ENCODE measurements at regions not wholly inside any gene's neighbourhood (a gene's known extent, or its start where the extent isn't known, plus 50 kb on each side); places are given as distances from the start of the nearest gene placed in this dataset.

- H3K36me3 Mint-ChIP-seq (ENCODE audit: unreplicated experiment), result no peaks in the 10 kb centered on the region
- no peaks in the 10 kb centered on the region for H3K4me1 Mint-ChIP-seq (ENCODE audit: unreplicated experiment)
These were observed 2254.6 kb downstream of the TP53TG3F start for GRCh38 chr16:35713762-35714650.

GRCh38 chr16:35714665-35715064 is 2255.3 kb downstream of the TP53TG3F start:
- no peaks in the 10 kb centered on the region for H3K36me3 Mint-ChIP-seq (ENCODE audit: unreplicated experiment)
- H3K27ac Mint-ChIP-seq (ENCODE audit: unreplicated experiment), result no peak overlapping the region
- no peak for DNase-seq (ENCODE audit: extremely low spot score, unreplicated experiment)
- H3K27me3 Mint-ChIP-seq (ENCODE audit: unreplicated experiment), result no peaks in the 10 kb centered on the region
- no peak overlapping the region for H3K4me3 Mint-ChIP-seq (ENCODE audit: unreplicated experiment)
- TF ChIP-seq CTCF (IDR thresholded peaks at IDR 0.05), result no peak
- no peaks in the 10 kb centered on the region for H3K4me1 Mint-ChIP-seq (ENCODE audit: unreplicated experiment)
- H3K9me3 Mint-ChIP-seq (ENCODE audit: unreplicated experiment), result peaks cover 64% of the 10 kb centered on the region

More at GRCh38 chr16:35713762-35714650, 2254.6 kb downstream of the TP53TG3F start:
- Mint-ChIP-seq H3K27me3 (ENCODE audit: unreplicated experiment) (no peaks in the 10 kb centered on the region), H3K4me3 (ENCODE audit: unreplicated experiment) (no peak overlapping the region), H3K27ac (ENCODE audit: unreplicated experiment) (no peak overlapping the region), H3K9me3 (ENCODE audit: unreplicated experiment) (peaks cover 59% of the 10 kb centered on the region)
- no peak for TF ChIP-seq CTCF (IDR thresholded peaks at IDR 0.05)
- peak; percentile 46 for DNase-seq (ENCODE audit: extremely low spot score, unreplicated experiment)

- Mint-ChIP-seq H3K4me3 (ENCODE audit: unreplicated experiment) (no peak overlapping the region), H3K4me1 (ENCODE audit: unreplicated experiment) (no peaks in the 10 kb centered on the region), H3K27me3 (ENCODE audit: unreplicated experiment) (no peaks in the 10 kb centered on the region), H3K27ac (ENCODE audit: unreplicated experiment) (no peak overlapping the region), H3K9me3 (ENCODE audit: unreplicated experiment) (peaks cover 84% of the 10 kb centered on the region), H3K36me3 (ENCODE audit: unreplicated experiment) (no peaks in the 10 kb centered on the region)
- TF ChIP-seq CTCF (IDR thresholded peaks at IDR 0.05), result no peak
- peak; percentile 11 for DNase-seq (ENCODE audit: extremely low spot score, unreplicated experiment)
These were observed 2265.1 kb downstream of the TP53TG3F start for GRCh38 chr16:35724551-35724950.

GRCh38 chr16:35725949-35726348 is 2266.5 kb downstream of the TP53TG3F start:
- Mint-ChIP-seq H3K27ac (ENCODE audit: unreplicated experiment) (no peak overlapping the region), H3K36me3 (ENCODE audit: unreplicated experiment) (no peaks in the 10 kb centered on the region), H3K4me3 (ENCODE audit: unreplicated experiment) (no peak overlapping the region), H3K27me3 (ENCODE audit: unreplicated experiment) (no peaks in the 10 kb centered on the region), H3K4me1 (ENCODE audit: unreplicated experiment) (no peaks in the 10 kb centered on the region), H3K9me3 (ENCODE audit: unreplicated experiment) (peaks cover 87% of the 10 kb centered on the region)
- TF ChIP-seq CTCF (IDR thresholded peaks at IDR 0.05), result no peak
- peak; percentile 36 for DNase-seq (ENCODE audit: extremely low spot score, unreplicated experiment)

GRCh38 chr16:35730251-35730650 is 2270.8 kb downstream of the TP53TG3F start:
- peak; percentile 56 for DNase-seq (ENCODE audit: extremely low spot score, unreplicated experiment)
- no peak for TF ChIP-seq CTCF (IDR thresholded peaks at IDR 0.05)
- Mint-ChIP-seq H3K9me3 (ENCODE audit: unreplicated experiment) (peaks cover 81% of the 10 kb centered on the region), H3K4me3 (ENCODE audit: unreplicated experiment) (no peak overlapping the region), H3K27me3 (ENCODE audit: unreplicated experiment) (no peaks in the 10 kb centered on the region), H3K36me3 (ENCODE audit: unreplicated experiment) (no peaks in the 10 kb centered on the region), H3K4me1 (ENCODE audit: unreplicated experiment) (no peaks in the 10 kb centered on the region), H3K27ac (ENCODE audit: unreplicated experiment) (no peak overlapping the region)

Data from osteocyte (in vitro differentiated cells).